Right ventricle myocardium superior (tissue), 1 donor: ENCODE measurements at regions not wholly inside any gene's neighbourhood (a gene's known extent, or its start where the extent isn't known, plus 50 kb on each side); places are given as distances from the start of the nearest gene placed in this dataset.

Experiments
- ATAC-seq: fragments of 200-7000 bp; cut with Tn5 transposase; one replicate; pipeline ENCODE4 v1.9.1; 2020; ENCODE audit warnings: mild to moderate bottlenecking; ENCODE audit not compliant: poor library complexity
- DNase-seq: peaks from one replicate; pipeline ENCODE4 v3.0.0-alpha.2; 2020
- intact Hi-C: fragments of 100-400 bp; cut with DNase I; formaldehyde crosslinking; loops from one replicate; pipeline ENCODE4 v1.11.2; 2022
- donor health status: DM: no; HTN: yes; CAD: no; lungs with severe emphysema.

GRCh38 chr4:145427991-145428390, 53.7 kb upstream of the SMAD1 start:
- DNase-seq (no peak), ATAC-seq (no peak)
- intact Hi-C loops, result no loop called here

GRCh38 chr4:145427221-145427620, 54.4 kb upstream of the SMAD1 start:
- no peak for ATAC-seq
- DNase-seq, result no peak
- intact Hi-C loops, result no loop called here

GRCh38 chr4:145423017-145423708, 58.5 kb upstream of the SMAD1 start:
- no peak for DNase-seq
- ATAC-seq, result no peak
- intact Hi-C loops, result no loop called here

GRCh38 chr4:145420595-145421214, 60.9 kb upstream of the SMAD1 start:
- DNase-seq, result no peak
- intact Hi-C loops, result no loop called here
- ATAC-seq, result no peak

- DNase-seq, result no peak
- intact Hi-C loops, result no loop called here
- no peak for ATAC-seq
These were observed 62.9 kb upstream of the SMAD1 start for GRCh38 chr4:145418739-145419138.

- no peak for ATAC-seq
- no peak for DNase-seq
- intact Hi-C loops, result no loop called here
These were observed 64.1 kb upstream of the SMAD1 start for GRCh38 chr4:145417348-145418130.

GRCh38 chr4:145414841-145415240, 66.8 kb upstream of the SMAD1 start:
- ATAC-seq, result no peak
- no peak for DNase-seq
- intact Hi-C loops, result no loop called here

GRCh38 chr4:145414226-145414625, 67.4 kb upstream of the SMAD1 start:
- no peak for DNase-seq
- intact Hi-C loops, result no loop called here
- ATAC-seq, result no peak

- DNase-seq (no peak), ATAC-seq (no peak)
- intact Hi-C loops, result no loop called here
These were observed 74.7 kb upstream of the SMAD1 start for GRCh38 chr4:145406970-145407369.

GRCh38 chr4:145404761-145405160, 76.9 kb upstream of the SMAD1 start:
- no peak for ATAC-seq
- DNase-seq, result no peak
- intact Hi-C loops, result no loop called here

GRCh38 chr4:145396581-145396980, 85.1 kb upstream of the SMAD1 start:
- ATAC-seq (no peak), DNase-seq (no peak)
- intact Hi-C loops, result no loop called here

- DNase-seq (no peak), ATAC-seq (no peak)
- intact Hi-C loops, result no loop called here
These were observed 91.1 kb upstream of the SMAD1 start for GRCh38 chr4:145390571-145390970.

- ATAC-seq (no peak), DNase-seq (no peak)
- intact Hi-C loops, result no loop called here
These were observed 92.1 kb upstream of the SMAD1 start for GRCh38 chr4:145389550-145389949.

- DNase-seq, result no peak
- intact Hi-C loops, result no loop called here
- ATAC-seq, result no peak
These were observed 93.6 kb upstream of the SMAD1 start for GRCh38 chr4:145388043-145388442.

GRCh38 chr4:145387079-145387478, 94.6 kb upstream of the SMAD1 start:
- intact Hi-C loops, result no loop called here
- no peak for DNase-seq
- ATAC-seq, result no peak

GRCh38 chr4:145381163-145381562, 100.5 kb upstream of the SMAD1 start:
- intact Hi-C loops, result no loop called here
- ATAC-seq (no peak), DNase-seq (no peak)

GRCh38 chr4:145380123-145380522, 101.5 kb upstream of the SMAD1 start:
- ATAC-seq, result no peak
- no peak for DNase-seq
- intact Hi-C loops, result no loop called here

- intact Hi-C loops, result no loop called here
- ATAC-seq (no peak), DNase-seq (no peak)
These were observed 106.2 kb upstream of the SMAD1 start for GRCh38 chr4:145375416-145375815.

- no peak for ATAC-seq
- DNase-seq, result no peak
- intact Hi-C loops, result no loop called here
These were observed 129.1 kb upstream of the SMAD1 start for GRCh38 chr4:145352438-145353145.
